ENCODE measurements at regions not wholly inside any gene's neighbourhood (a gene's known extent, or its start where the extent isn't known, plus 50 kb on each side); places are given as distances from the start of the nearest gene placed in this dataset.

DNA sequence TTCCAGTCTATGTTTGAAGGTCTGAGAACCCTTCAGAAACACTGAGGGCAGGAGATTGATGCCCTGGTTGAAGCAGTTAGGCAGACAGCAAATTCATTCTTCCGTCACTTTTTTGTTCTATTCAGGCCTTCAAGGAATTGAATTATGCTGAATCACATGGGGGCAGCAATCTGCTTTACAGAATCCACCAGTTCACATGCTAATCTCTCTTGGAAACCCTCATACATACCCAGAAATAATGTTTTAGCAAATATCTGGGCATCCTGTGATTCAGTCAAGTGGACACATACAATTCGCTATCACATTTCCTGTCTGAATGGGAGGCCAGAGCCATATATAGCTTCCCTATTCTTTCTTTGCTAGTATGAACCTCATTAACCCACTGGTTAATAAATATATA, 301.4 kb upstream of the CNTNAP5 start:
- TF ChIP-seq POLR2A (IDR thresholded peaks at IDR 0.05) (no peak), POLR2AphosphoS5 (IDR thresholded peaks at IDR 0.05) (no peak), EP300 (IDR thresholded peaks at IDR 0.05; ENCODE audit: low read depth) (no peak)
- TF ChIP-seq, protein P1, sequence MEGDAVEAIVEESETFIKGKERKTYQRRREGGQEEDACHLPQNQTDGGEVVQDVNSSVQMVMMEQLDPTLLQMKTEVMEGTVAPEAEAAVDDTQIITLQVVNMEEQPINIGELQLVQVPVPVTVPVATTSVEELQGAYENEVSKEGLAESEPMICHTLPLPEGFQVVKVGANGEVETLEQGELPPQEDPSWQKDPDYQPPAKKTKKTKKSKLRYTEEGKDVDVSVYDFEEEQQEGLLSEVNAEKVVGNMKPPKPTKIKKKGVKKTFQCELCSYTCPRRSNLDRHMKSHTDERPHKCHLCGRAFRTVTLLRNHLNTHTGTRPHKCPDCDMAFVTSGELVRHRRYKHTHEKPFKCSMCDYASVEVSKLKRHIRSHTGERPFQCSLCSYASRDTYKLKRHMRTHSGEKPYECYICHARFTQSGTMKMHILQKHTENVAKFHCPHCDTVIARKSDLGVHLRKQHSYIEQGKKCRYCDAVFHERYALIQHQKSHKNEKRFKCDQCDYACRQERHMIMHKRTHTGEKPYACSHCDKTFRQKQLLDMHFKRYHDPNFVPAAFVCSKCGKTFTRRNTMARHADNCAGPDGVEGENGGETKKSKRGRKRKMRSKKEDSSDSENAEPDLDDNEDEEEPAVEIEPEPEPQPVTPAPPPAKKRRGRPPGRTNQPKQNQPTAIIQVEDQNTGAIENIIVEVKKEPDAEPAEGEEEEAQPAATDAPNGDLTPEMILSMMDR (IDR thresholded peaks at IDR 0.05): no peak
- WGBS, 2 donors (ENCODE audit: low coverage in 1 of 2): 63 to 88% methylated on average over 1 to 2 of the region's 2 CpGs
- intact Hi-C loops (cut with DNase I; ENCODE audit: low total_unique reads) (no loop called here), in situ Hi-C loops (cut with MboI; ENCODE audit: low pct_ligation_motif_present in 1 of 4, low pct_unique_long_range_greater_than_20kb in 1 of 4, low sequenced_read_pairs in 3 of 4) (no loop called here)
- Histone ChIP-seq H3K27me3 (no peaks in the 10 kb centered on the region), H3K4me3 (no peak overlapping the region), H3K4me1 (no peaks in the 10 kb centered on the region), H3K36me3 (no peaks in the 10 kb centered on the region), H3K27ac (no peak overlapping the region), H3K9me3 (no peaks in the 10 kb centered on the region)
- no peak for DNase-seq

DNA sequence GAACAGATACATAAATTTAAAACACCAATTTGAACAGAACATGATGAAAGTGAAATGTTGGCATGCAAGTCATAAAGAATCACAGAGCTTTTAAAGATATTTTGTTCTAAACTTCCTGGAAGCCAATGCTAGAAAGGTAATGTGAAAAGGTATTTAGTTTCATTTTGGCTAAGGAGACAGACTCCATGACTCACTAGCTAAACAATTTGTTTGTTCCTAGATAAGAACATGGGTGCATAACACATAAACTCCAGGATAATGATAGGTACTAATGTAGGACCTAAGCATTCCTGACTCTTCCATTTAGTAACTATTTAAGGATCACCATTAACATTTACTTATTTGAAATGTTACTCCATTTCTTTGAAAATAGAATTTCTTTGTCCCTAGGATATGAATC, 292.5 kb upstream of the CNTNAP5 start:
- Histone ChIP-seq H3K4me1 (no peaks in the 10 kb centered on the region), H3K27ac (no peak overlapping the region), H3K9me3 (no peaks in the 10 kb centered on the region), H3K27me3 (no peaks in the 10 kb centered on the region), H3K4me3 (no peak overlapping the region), H3K36me3 (no peaks in the 10 kb centered on the region)
- DNase-seq: no peak
- in situ Hi-C loops (cut with MboI; ENCODE audit: low pct_ligation_motif_present in 1 of 4, low pct_unique_long_range_greater_than_20kb in 1 of 4, low sequenced_read_pairs in 3 of 4) (no loop called here), intact Hi-C loops (cut with DNase I; ENCODE audit: low total_unique reads) (no loop called here)
- no peak for TF ChIP-seq POLR2A (IDR thresholded peaks at IDR 0.05)
- no peak for TF ChIP-seq POLR2AphosphoS5 (IDR thresholded peaks at IDR 0.05)
- TF ChIP-seq EP300 (IDR thresholded peaks at IDR 0.05; ENCODE audit: low read depth): no peak
- TF ChIP-seq, protein P1 (IDR thresholded peaks at IDR 0.05): no peak

DNA sequence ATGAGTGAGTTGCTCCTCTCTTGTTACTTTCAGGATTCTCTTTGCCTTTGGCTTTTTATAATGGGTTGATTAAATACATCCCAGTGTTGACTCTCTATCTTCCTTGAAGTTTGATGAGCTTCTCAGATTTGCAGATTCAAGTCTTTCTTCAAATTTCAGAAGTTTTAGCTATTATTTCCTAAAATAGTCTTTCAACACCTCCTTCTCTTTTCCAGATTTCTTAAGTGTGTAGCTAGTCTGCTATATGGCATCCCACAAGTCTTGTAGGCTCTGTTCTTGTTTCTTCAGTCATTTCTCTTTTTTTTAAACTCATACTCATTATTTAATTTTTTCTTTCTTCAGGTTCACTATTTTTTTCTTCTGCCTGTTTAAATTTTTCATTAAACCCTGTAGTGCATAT, 287.7 kb upstream of the CNTNAP5 start:
- in situ Hi-C loops (cut with MboI; ENCODE audit: low pct_ligation_motif_present in 1 of 4, low pct_unique_long_range_greater_than_20kb in 1 of 4, low sequenced_read_pairs in 3 of 4): no loop called here
- H3K4me3 ChIP-seq: no peak overlapping the region
- H3K4me1 ChIP-seq: no peaks in the 10 kb centered on the region
- intact Hi-C loops (cut with DNase I; ENCODE audit: low total_unique reads): no loop called here
- DNase-seq: no peak
- no peaks in the 10 kb centered on the region for H3K9me3 ChIP-seq
- H3K27ac ChIP-seq: no peak overlapping the region
- no peaks in the 10 kb centered on the region for H3K36me3 ChIP-seq
- H3K27me3 ChIP-seq: no peaks in the 10 kb centered on the region
- TF ChIP-seq POLR2AphosphoS5 (IDR thresholded peaks at IDR 0.05): no peak
- no peak for TF ChIP-seq EP300 (IDR thresholded peaks at IDR 0.05; ENCODE audit: low read depth)
- no peak for TF ChIP-seq POLR2A (IDR thresholded peaks at IDR 0.05)
- TF ChIP-seq, protein P1 (IDR thresholded peaks at IDR 0.05): no peak

DNA sequence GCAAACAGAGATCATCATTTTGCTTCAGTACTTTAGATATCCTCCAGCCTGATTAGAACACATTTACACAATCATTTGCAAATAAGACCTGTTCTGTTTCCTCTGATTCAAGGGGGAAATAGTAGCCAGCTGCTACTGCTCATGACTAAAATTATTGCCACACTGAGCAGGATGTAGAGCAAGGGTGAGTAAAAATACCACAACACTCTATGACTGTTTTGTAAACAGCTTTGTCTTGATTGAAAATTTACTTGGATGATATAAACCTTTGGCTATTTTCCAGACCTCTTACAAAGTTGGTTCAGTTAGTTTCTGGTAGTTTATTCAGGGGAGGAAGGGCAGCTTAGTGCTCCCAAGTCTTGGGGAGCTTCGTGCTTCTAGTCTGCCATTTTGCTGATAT, 286.4 kb upstream of the CNTNAP5 start:
- WGBS, 2 donors (ENCODE audit: low coverage in 1 of 2): 38 to 48% methylated on average over 1 of the region's 1 CpG
- no peak for TF ChIP-seq EP300 (IDR thresholded peaks at IDR 0.05; ENCODE audit: low read depth)
- TF ChIP-seq POLR2A (IDR thresholded peaks at IDR 0.05): no peak
- TF ChIP-seq, protein P1 (IDR thresholded peaks at IDR 0.05): no peak
- TF ChIP-seq POLR2AphosphoS5 (IDR thresholded peaks at IDR 0.05): no peak

More for the DNA sequence above, 286.4 kb upstream of the CNTNAP5 start:
- no peaks in the 10 kb centered on the region for H3K4me1 ChIP-seq
- no peak overlapping the region for H3K4me3 ChIP-seq
- intact Hi-C loops (cut with DNase I; ENCODE audit: low total_unique reads): no loop called here
- H3K36me3 ChIP-seq: no peaks in the 10 kb centered on the region
- H3K27me3 ChIP-seq: no peaks in the 10 kb centered on the region
- no peak for DNase-seq
- H3K9me3 ChIP-seq: no peaks in the 10 kb centered on the region
- in situ Hi-C loops (cut with MboI; ENCODE audit: low pct_ligation_motif_present in 1 of 4, low pct_unique_long_range_greater_than_20kb in 1 of 4, low sequenced_read_pairs in 3 of 4): no loop called here
- H3K27ac ChIP-seq: no peak overlapping the region
